ENCODE measurements at regions not wholly inside any gene's neighbourhood (a gene's known extent, or its start where the extent isn't known, plus 50 kb on each side); places are given as distances from the start of the nearest gene placed in this dataset.

- no peak for DNase-seq (ENCODE audit: low read depth, low spot score)
- ChIA-PET POLR2A (no interaction called here), CTCF (no interaction called here)
- no peak overlapping the region for H3K4me3 ChIP-seq (ENCODE audit: low read depth, low read length)
- peaks cover 4% of the 10 kb centered on the region for H3K9me3 ChIP-seq (ENCODE audit: control insufficient read depth, insufficient read depth, low read length)
- no peak overlapping the region for H3K27ac ChIP-seq (ENCODE audit: low read depth, low read length)
- TF ChIP-seq, protein P1, sequence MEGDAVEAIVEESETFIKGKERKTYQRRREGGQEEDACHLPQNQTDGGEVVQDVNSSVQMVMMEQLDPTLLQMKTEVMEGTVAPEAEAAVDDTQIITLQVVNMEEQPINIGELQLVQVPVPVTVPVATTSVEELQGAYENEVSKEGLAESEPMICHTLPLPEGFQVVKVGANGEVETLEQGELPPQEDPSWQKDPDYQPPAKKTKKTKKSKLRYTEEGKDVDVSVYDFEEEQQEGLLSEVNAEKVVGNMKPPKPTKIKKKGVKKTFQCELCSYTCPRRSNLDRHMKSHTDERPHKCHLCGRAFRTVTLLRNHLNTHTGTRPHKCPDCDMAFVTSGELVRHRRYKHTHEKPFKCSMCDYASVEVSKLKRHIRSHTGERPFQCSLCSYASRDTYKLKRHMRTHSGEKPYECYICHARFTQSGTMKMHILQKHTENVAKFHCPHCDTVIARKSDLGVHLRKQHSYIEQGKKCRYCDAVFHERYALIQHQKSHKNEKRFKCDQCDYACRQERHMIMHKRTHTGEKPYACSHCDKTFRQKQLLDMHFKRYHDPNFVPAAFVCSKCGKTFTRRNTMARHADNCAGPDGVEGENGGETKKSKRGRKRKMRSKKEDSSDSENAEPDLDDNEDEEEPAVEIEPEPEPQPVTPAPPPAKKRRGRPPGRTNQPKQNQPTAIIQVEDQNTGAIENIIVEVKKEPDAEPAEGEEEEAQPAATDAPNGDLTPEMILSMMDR (IDR thresholded peaks at IDR 0.05; ENCODE audit: low read depth, low read length): no peak
- peaks cover 16% of the 10 kb centered on the region for H3K27me3 ChIP-seq (ENCODE audit: control insufficient read depth, insufficient read depth, low read length)
These were observed 124.1 kb downstream of the WDR11 start for GRCh38 chr10:120975072-120975867.

GRCh38 chr10:120975868-120976225 is 124.7 kb downstream of the WDR11 start:
- Histone ChIP-seq H3K4me3 (ENCODE audit: low read depth, low read length) (no peak overlapping the region), H3K27ac (ENCODE audit: low read depth, low read length) (no peak overlapping the region), H3K9me3 (ENCODE audit: control insufficient read depth, insufficient read depth, low read length) (peaks cover 4% of the 10 kb centered on the region; the same call in 1 of the 2 replicates), H3K27me3 (ENCODE audit: control insufficient read depth, insufficient read depth, low read length) (peaks cover 16% of the 10 kb centered on the region)
- ChIA-PET CTCF (no interaction called here), POLR2A (no interaction called here)
- TF ChIP-seq, protein P1 (IDR thresholded peaks at IDR 0.05; ENCODE audit: low read depth, low read length): no peak
- DNase-seq (ENCODE audit: low read depth, low spot score): no peak

DNA sequence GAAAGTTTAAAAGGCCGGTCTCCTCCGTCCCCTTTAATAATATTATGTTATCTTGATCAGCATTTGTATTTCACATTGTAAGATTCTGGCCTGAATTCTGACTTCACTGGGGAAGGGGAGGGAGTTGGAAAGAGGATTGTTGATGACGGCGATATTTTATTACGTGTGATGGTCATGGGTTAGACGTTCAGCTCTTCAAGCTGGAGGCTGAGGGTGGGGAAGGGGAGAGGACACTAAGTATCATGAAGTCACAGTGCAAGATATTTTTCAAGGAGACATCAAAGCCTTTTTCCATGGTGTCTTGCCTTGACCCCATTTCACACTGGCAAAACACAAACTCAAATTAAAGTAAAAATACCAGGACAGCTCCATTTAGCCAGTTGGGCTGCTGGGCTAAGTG is 126.7 kb downstream of the WDR11 start:
- H3K9me3 ChIP-seq (ENCODE audit: control insufficient read depth, insufficient read depth, low read length): peaks cover 4% of the 10 kb centered on the region; the same call in 1 of the 2 replicates
- no peak overlapping the region for H3K27ac ChIP-seq (ENCODE audit: low read depth, low read length)
- ChIA-PET POLR2A (no interaction called here), CTCF (no interaction called here)
- DNase-seq (ENCODE audit: low read depth, low spot score): no peak
- TF ChIP-seq, protein P1 (IDR thresholded peaks at IDR 0.05; ENCODE audit: low read depth, low read length): no peak
- H3K4me3 ChIP-seq (ENCODE audit: low read depth, low read length): no peak overlapping the region
- peaks cover 16% of the 10 kb centered on the region for H3K27me3 ChIP-seq (ENCODE audit: control insufficient read depth, insufficient read depth, low read length)

DNA sequence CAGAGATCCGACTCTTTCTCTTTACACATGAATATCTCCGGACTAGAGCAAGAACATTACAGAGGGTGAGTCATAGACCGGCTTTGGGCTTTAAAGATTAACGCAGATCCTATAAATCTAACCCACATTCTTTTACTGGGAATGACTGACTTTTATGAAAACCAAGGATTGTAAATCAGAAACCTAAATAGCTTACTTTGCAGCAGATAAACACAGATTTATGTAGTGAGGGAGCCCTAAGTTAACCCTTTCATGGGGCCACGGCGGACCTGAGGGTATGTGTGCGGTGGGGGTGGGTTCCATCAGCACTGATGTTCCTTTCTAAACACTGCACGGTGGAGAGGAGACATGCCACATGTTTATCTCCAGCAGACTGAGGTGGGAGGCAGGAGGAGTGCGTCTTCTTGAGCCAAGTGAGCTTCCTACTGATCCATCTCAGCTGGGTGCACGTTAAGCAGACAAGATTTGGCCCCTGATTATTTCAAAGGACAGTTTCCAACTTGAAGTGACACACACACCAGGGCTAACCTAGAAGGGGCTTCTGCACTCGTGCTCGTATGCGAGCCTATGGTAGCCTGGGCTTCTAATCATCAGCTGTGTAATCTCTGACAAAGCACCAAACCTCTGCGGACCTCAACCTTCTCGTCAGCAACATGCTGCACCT is 127.6 kb downstream of the WDR11 start:
- no peak overlapping the region for H3K27ac ChIP-seq (ENCODE audit: low read depth, low read length)
- TF ChIP-seq, protein P1 (IDR thresholded peaks at IDR 0.05; ENCODE audit: low read depth, low read length): no peak
- peaks cover 16% of the 10 kb centered on the region for H3K27me3 ChIP-seq (ENCODE audit: control insufficient read depth, insufficient read depth, low read length)
- ChIA-PET POLR2A (no interaction called here), CTCF (no interaction called here)
- no peak for DNase-seq (ENCODE audit: low read depth, low spot score)
- H3K9me3 ChIP-seq (ENCODE audit: control insufficient read depth, insufficient read depth, low read length): peaks cover 4% of the 10 kb centered on the region; the same call in 1 of the 2 replicates
- H3K4me3 ChIP-seq (ENCODE audit: low read depth, low read length): no peak overlapping the region
